Ovary (tissue), 7 donors: ENCODE measurements at regions not wholly inside any gene's neighbourhood (a gene's known extent, or its start where the extent isn't known, plus 50 kb on each side); places are given as distances from the start of the nearest gene placed in this dataset.
"Not testable (repeated sequence)": the region's sequence is repeated elsewhere in the genome, so short reads cannot be mapped to it uniquely, and the experiment has no call there.

ENCODE experiments used
- DNase-seq, 5 donors: peaks; one replicate each; pipeline ENCODE4 v3.0.0-alpha.2; 2019 to 2020
- H3K27ac ChIP-seq, 2 donors: fragments of 200-600 bp; one replicate each; pipeline versions ENCODE4 v1.5.1 to v1.8.0; 2019 to 2022
- H3K27me3 ChIP-seq: fragments of 200-600 bp; one replicate; pipeline ENCODE4 v1.8.0; 2022
- H3K36me3 ChIP-seq: fragments of 200-600 bp; sonication (generic); one replicate; pipeline ENCODE4 v1.5.1; 2019
- H3K4me1 ChIP-seq: one replicate; pipeline ENCODE4 v1.8.1; 2013; ENCODE audit warnings: mild to moderate bottlenecking, moderate library complexity; ENCODE audit not compliant: insufficient read depth
- H3K4me3 ChIP-seq: fragments of 200-600 bp; sonication (generic); one replicate; pipeline ENCODE4 v1.5.1; 2017
- H3K9me3 ChIP-seq, 2 donors: fragments of 200-600 bp in 1 of 2; sonication (generic) in 1 of 2; one replicate each; pipeline versions ENCODE4 v1.5.1 to v1.8.1; 2013 to 2019; ENCODE audit warnings: mild to moderate bottlenecking in 1 of 2, moderate library complexity in 1 of 2
- EP300 ChIP-seq: sonication (generic); formaldehyde crosslinking; IDR thresholded peaks from one replicate; pipeline ENCODE4 v1.6.1; 2017; ENCODE audit warnings: antibody characterized with exemption
- POLR2A ChIP-seq: fragments of 450-650 bp; IDR thresholded peaks from one replicate; pipeline ENCODE4 v1.6.1; 2017; ENCODE audit warnings: antibody characterized with exemption, mild to moderate bottlenecking, moderate library complexity
- WGBS, 3 donors: extraction: QIAGEN DNeasy Blood & Tissue Kit in 1 of 3; methylation state at CpG; one replicate each; pipeline versions ENCODE4 v1.1.5 to v1.1.7; 2013 to 2017; 5-methylcytosine and 5-hydroxymethylcytosine counted together
- intact Hi-C, 4 donors: fragments of 100-400 bp; cut with DNase I; formaldehyde crosslinking; loops; one replicate each; pipeline versions ENCODE4 v1.11.0 to v1.15.1; 2022 to 2023
- TF ChIP-seq, protein P1 (sequence below), 3 donors: fragments of 450-650 bp in 2 of 3; fragments of 200-600 bp in 1 of 3; IDR thresholded peaks; one replicate each; pipeline versions ENCODE4 v1.5.1 to v1.8.0; 2016 to 2022; ENCODE audit warnings: antibody characterized with exemption in 3 of 3, mild to moderate bottlenecking in 1 of 3
- donor health status: DM: no; HTN: no; CAD: no; lungs with moderate emphysema.
- donor health status: DM: no; HTN: no; CAD: no.
- donor health status: Bipolar disorder and iron deficiency.
- donor health status: DM: no; HTN: no; CAD: no.
- donor health status: DM: yes; HTN: yes; CAD: no.

DNA sequence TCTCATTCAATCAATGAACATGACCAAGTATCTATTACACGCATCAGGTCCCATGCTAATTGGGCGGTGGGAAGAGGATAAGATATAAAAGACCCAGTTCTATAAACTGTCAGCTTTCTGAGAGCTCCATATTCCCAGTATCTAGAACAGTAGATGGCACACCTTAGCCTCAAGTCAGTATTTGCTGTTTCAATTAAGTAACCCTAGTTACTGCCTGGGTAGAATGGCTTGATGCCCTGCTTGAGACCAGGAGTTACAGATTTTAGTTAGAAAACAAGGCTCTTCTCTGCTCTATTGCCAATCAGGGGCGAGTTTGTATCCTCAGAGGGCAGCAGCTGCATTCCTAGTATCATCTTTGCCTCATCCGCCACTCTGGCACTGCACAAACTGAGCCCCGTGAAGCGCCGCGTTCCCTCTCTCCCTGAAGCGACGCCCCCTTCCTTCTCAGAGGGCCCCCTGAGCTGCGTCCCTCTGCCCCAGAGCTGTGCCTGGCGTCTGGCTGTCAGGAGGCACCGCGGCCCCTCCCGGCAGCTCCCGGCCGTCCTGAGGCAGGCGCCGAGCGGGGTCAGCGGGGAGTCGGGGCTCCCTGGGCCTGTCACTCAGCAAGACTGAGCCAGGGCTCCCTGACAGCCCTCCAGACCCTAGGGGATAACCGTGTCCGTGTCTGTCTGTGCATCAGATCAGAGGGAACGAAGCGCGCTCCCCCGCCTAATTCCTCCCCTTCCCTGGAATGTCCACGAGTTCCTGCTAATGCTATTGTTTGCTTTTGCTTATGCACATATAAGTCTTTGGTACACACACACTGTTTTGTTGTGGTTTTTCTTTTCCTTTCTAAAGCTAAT, 212.4 kb upstream of the TTC29 start:
- TF ChIP-seq EP300 (no peak), POLR2A (no peak)
- TF ChIP-seq, protein P1, sequence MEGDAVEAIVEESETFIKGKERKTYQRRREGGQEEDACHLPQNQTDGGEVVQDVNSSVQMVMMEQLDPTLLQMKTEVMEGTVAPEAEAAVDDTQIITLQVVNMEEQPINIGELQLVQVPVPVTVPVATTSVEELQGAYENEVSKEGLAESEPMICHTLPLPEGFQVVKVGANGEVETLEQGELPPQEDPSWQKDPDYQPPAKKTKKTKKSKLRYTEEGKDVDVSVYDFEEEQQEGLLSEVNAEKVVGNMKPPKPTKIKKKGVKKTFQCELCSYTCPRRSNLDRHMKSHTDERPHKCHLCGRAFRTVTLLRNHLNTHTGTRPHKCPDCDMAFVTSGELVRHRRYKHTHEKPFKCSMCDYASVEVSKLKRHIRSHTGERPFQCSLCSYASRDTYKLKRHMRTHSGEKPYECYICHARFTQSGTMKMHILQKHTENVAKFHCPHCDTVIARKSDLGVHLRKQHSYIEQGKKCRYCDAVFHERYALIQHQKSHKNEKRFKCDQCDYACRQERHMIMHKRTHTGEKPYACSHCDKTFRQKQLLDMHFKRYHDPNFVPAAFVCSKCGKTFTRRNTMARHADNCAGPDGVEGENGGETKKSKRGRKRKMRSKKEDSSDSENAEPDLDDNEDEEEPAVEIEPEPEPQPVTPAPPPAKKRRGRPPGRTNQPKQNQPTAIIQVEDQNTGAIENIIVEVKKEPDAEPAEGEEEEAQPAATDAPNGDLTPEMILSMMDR (IDR thresholded peaks at IDR 0.05), result no peak
- peak overlapping the region; percentile 42 for H3K4me3 ChIP-seq
- H3K27me3 ChIP-seq, result no peaks in the 10 kb centered on the region
- 6 to 8% (median 7%) methylated on average over 29 of the region's 29 CpGs for WGBS, 3 donors
- H3K27ac ChIP-seq, result peak overlapping the region; percentile 59 to 66
- H3K36me3 ChIP-seq, result no peaks in the 10 kb centered on the region
- H3K4me1 ChIP-seq, result peaks cover 3% of the 10 kb centered on the region
- peak; percentile 39 to 62 (median 57) for DNase-seq
- intact Hi-C loops, result no loop called here
- no peaks in the 10 kb centered on the region for H3K9me3 ChIP-seq

DNA sequence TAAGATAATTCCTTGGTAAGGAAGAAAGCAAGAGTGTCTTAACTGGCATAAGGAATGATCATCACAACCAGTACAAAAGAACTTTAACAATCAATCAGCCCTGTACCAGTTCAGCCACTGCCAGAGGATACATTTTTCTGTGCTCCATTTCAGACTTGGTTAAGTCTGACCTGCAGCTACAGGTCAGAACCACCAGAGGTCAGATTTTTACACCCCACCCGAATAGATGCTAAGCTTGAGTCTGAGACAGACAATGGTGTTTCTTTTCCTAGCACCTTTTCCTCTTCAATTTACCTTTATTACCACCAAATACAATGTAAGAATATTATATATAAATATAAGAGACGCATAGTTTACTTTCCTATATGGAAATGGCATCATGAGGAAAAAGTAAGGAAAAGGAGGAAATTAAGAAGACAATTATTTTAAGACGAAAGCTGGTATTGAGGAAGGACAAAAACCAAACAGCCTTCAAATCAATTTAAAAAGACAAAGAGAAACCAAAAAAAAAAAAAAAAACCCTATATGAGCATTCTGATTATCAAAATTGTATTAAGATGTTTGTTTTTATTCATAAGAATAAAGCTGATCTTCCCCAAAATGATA, 215.3 kb upstream of the TTC29 start:
- intact Hi-C loops, result no loop called here
- H3K9me3 ChIP-seq, result no peaks in the 10 kb centered on the region
- WGBS, 3 donors, result 59 to 62% (median 60%) methylated on average over 3 of the region's 3 CpGs
- TF ChIP-seq, protein P1 (IDR thresholded peaks at IDR 0.05), result peak; percentile 31 to 67 (median 61)
- TF ChIP-seq EP300, result no peak
- no peaks in the 10 kb centered on the region for H3K27me3 ChIP-seq
- no peak overlapping the region for H3K4me3 ChIP-seq
- peaks cover 3% of the 10 kb centered on the region for H3K4me1 ChIP-seq
- no peak overlapping the region for H3K27ac ChIP-seq
- no peaks in the 10 kb centered on the region for H3K36me3 ChIP-seq
- DNase-seq, result peak in 1 of 5 donors; percentile 44

DNA sequence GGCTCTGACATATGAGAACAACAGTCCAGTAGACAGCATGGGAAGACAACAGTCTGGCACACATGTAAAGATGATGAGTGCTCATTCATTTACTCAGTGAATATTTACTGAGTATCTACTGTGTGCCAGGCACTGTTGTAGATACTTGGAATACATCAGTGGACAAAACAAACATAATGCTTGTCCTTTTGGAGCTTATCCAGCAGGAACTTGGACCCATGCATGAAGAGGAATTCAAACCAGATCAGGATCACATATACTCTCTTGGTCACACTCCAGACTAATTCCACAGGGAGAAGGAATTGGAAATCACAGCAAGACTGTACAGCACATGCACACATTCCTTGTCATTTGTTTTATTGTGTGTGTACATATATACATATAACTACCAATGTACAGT, 217.6 kb upstream of the TTC29 start:
- Histone ChIP-seq H3K36me3 (no peaks in the 10 kb centered on the region), H3K4me3 (no peak overlapping the region), H3K4me1 (no peaks in the 10 kb centered on the region), H3K9me3 (no peaks in the 10 kb centered on the region), H3K27ac (no peak overlapping the region), H3K27me3 (no peaks in the 10 kb centered on the region)
- intact Hi-C loops, result no loop called here
- TF ChIP-seq, protein P1 (IDR thresholded peaks at IDR 0.05), result no peak
- no peak for TF ChIP-seq POLR2A
- no peak for TF ChIP-seq EP300
- no peak for DNase-seq

DNA sequence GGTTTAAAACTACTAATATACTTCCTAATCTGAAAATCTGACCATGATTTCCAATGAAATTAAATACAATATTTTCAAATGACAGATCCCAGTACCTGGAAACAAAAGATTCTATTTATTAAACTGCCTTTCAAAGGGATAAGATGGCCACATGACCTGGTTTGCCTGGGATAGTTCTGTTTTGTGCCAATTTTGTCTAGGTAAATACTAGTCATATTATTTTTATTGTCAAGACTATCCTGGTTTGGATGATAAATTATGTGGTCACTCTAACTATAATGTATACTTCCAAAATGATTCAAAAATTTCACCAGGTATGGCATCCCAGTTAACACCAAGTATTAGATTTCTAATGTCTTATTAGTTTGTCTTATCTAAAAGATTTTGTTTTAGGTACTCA, 222.5 kb upstream of the TTC29 start:
- H3K27ac ChIP-seq, H3K4me3 ChIP-seq, DNase-seq, H3K36me3 ChIP-seq, intact Hi-C loops, H3K4me1 ChIP-seq, H3K27me3 ChIP-seq, H3K9me3 ChIP-seq: not testable (repeated sequence)

DNA sequence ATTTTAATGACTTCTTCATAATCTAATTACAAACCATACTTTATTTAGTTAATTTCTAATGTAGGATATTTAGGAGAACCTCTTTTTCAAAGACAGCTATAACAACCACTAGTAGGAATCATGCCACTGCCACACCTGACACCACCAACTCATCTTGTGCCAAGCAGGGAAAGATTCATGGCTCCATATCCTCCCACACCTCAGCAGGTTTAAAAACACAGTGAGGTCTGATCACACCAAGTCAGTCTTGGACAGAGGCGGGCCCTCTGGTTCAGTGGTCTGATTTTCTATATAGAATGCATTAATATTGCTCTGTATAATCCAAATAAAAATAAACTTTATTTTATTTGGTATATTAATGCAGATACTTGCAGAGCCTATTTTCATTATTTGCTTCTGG, 227.7 kb upstream of the TTC29 start:
- H3K27me3 ChIP-seq, result no peaks in the 10 kb centered on the region
- DNase-seq, result no peak
- no peaks in the 10 kb centered on the region for H3K9me3 ChIP-seq
- intact Hi-C loops, result no loop called here
- H3K4me1 ChIP-seq, result peaks cover 3% of the 10 kb centered on the region
- H3K36me3 ChIP-seq, result no peaks in the 10 kb centered on the region
- TF ChIP-seq EP300 (no peak), POLR2A (no peak)
- TF ChIP-seq, protein P1 (IDR thresholded peaks at IDR 0.05), result no peak
- WGBS, 3 donors, result 91 to 98% (median 95%) methylated on average over 1 of the region's 1 CpG
- H3K27ac ChIP-seq, result no peak overlapping the region
- no peak overlapping the region for H3K4me3 ChIP-seq
